Loucy (cell line): ENCODE measurements at regions not wholly inside any gene's neighbourhood (a gene's known extent, or its start where the extent isn't known, plus 50 kb on each side); places are given as distances from the start of the nearest gene placed in this dataset.

Source experiments
- H2AFZ ChIP-seq: fragments of 200-600 bp; sonication (generic); 2 replicates; pipeline ENCODE4 v1.6.0; 2016; ENCODE audit warnings: antibody characterized with exemption, mild to moderate bottlenecking, low read length, moderate library complexity
- H3F3A ChIP-seq: fragments of 200-600 bp; 2 replicates; pipeline ENCODE4 v1.6.0; 2016; ENCODE audit warnings: antibody characterized with exemption, low read depth, mild to moderate bottlenecking
- H3K27me3 ChIP-seq: fragments of 200-600 bp; sonication (generic); 2 replicates; pipeline ENCODE4 v1.6.1; 2014; ENCODE audit warnings: low read length, mild to moderate bottlenecking; ENCODE audit not compliant: insufficient read depth, poor library complexity, severe bottlenecking
- H3K36me3 ChIP-seq: fragments of 200-600 bp; sonication (generic); 2 replicates; pipeline ENCODE4 v1.6.1; 2016; ENCODE audit warnings: low read length; ENCODE audit not compliant: insufficient read depth
- H3K4me1 ChIP-seq: fragments of 200-600 bp; sonication (generic); 2 replicates; pipeline ENCODE4 v1.5.1; 2014; ENCODE audit warnings: low read length, mild to moderate bottlenecking; ENCODE audit not compliant: insufficient read depth, poor library complexity, severe bottlenecking
- H3K4me2 ChIP-seq: fragments of 200-600 bp; sonication (generic); 2 replicates; pipeline ENCODE4 v1.6.0; 2014; ENCODE audit warnings: antibody characterized with exemption, low read length, low read depth, mild to moderate bottlenecking; ENCODE audit not compliant: poor library complexity, severe bottlenecking
- H3K4me3 ChIP-seq: fragments of 200-600 bp; sonication (generic); 2 replicates; pipeline ENCODE4 v1.5.1; 2014; ENCODE audit warnings: low read length, mild to moderate bottlenecking, mixed read lengths; ENCODE audit not compliant: poor library complexity, severe bottlenecking
- H3K79me2 ChIP-seq: fragments of 200-600 bp; sonication (generic); 2 replicates; pipeline ENCODE4 v1.6.1; 2014; ENCODE audit warnings: low read length; ENCODE audit not compliant: insufficient read depth
- H3K9ac ChIP-seq: fragments of 200-600 bp; sonication (generic); 2 replicates; pipeline ENCODE4 v1.6.0; 2014; ENCODE audit warnings: mild to moderate bottlenecking, low read depth, low read length, moderate library complexity; ENCODE audit not compliant: poor library complexity, severe bottlenecking
- H3K9me2 ChIP-seq: fragments of 200-600 bp; sonication (generic); replicated peaks from 2 replicates; pipeline ENCODE4 v1.6.1; 2016; ENCODE audit warnings: low read depth, low read length, mixed read lengths
- H3K9me3 ChIP-seq: fragments of 200-600 bp; sonication (generic); 2 replicates; pipeline ENCODE4 v1.6.1; 2014; ENCODE audit warnings: mild to moderate bottlenecking, antibody characterized with exemption, low read length, low read depth; ENCODE audit not compliant: insufficient read depth
- H4K20me1 ChIP-seq: fragments of 200-600 bp; sonication (generic); 2 replicates; pipeline ENCODE4 v1.6.0; 2014; ENCODE audit warnings: antibody characterized with exemption, low read length, mild to moderate bottlenecking; ENCODE audit not compliant: insufficient read depth, poor library complexity, severe bottlenecking
- EZH2phosphoT487 ChIP-seq: fragments of 200-600 bp; IDR thresholded peaks from 2 replicates; pipeline ENCODE4 v1.6.1; 2018; ENCODE audit warnings: antibody characterized with exemption, mild to moderate bottlenecking, moderate library complexity, borderline replicate concordance
- TF ChIP-seq, protein P1 (sequence below): fragments of 200-600 bp; sonication (generic); conservative IDR thresholded peaks from 2 replicates; pipeline ENCODE4 v1.5.1; 2014; ENCODE audit warnings: mild to moderate bottlenecking, antibody characterized with exemption, low read length

DNA sequence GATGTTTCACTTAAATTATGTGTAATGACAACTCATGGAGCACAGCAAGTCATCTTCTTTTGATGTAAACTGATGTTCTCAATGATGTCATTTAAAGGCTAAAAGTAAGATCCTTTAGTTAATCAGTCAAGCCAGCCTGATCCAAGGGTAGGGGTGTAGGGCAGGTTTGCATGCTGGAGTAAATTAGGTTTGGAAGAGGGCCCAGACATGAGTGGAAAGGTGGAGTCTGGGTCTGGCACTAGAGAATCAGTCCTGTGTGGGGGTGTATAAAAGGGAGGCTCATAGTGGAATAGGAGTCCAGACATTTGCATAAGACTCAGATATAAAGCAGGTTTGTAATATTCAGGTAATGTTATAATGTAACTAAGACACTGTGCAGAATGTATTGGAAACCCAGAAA lies 88.8 kb upstream of the NYAP2 start:
- no peak overlapping the region for H2AFZ ChIP-seq
- no peaks in the 10 kb centered on the region for H4K20me1 ChIP-seq
- H3K4me1 ChIP-seq, result no peaks in the 10 kb centered on the region
- no peak overlapping the region for H3K4me3 ChIP-seq
- no peaks in the 10 kb centered on the region for H3K36me3 ChIP-seq
- H3K9me3 ChIP-seq, result no peaks in the 10 kb centered on the region
- no peak overlapping the region for H3K9ac ChIP-seq
- H3K27me3 ChIP-seq, result no peaks in the 10 kb centered on the region
- TF ChIP-seq, protein P1, sequence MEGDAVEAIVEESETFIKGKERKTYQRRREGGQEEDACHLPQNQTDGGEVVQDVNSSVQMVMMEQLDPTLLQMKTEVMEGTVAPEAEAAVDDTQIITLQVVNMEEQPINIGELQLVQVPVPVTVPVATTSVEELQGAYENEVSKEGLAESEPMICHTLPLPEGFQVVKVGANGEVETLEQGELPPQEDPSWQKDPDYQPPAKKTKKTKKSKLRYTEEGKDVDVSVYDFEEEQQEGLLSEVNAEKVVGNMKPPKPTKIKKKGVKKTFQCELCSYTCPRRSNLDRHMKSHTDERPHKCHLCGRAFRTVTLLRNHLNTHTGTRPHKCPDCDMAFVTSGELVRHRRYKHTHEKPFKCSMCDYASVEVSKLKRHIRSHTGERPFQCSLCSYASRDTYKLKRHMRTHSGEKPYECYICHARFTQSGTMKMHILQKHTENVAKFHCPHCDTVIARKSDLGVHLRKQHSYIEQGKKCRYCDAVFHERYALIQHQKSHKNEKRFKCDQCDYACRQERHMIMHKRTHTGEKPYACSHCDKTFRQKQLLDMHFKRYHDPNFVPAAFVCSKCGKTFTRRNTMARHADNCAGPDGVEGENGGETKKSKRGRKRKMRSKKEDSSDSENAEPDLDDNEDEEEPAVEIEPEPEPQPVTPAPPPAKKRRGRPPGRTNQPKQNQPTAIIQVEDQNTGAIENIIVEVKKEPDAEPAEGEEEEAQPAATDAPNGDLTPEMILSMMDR, result no peak
- no peak for TF ChIP-seq EZH2phosphoT487
- no peak overlapping the region for H3K4me2 ChIP-seq
- no peaks in the 10 kb centered on the region for H3F3A ChIP-seq
- no peaks in the 10 kb centered on the region for H3K79me2 ChIP-seq
- no peaks in the 10 kb centered on the region for H3K9me2 ChIP-seq

DNA sequence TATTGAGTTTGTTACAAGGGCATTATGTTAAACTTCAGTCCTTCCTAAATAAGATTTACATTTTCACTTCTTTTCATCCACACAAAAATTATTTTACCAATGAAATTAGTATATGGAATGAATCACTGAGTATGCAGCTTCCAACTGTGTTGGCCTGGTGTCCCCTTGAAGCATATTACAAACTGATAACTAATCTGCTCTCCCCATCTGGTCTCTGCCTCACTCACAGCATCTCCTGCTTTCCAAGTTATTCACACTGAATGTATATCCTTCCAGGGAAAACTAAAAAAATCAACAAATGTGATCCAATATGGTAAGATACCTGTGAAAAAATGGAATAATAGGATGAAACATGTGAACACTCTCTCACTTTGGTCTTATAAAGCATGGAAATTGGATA lies 90.0 kb upstream of the NYAP2 start:
- TF ChIP-seq, protein P1, result no peak
- TF ChIP-seq EZH2phosphoT487, result no peak
- no peaks in the 10 kb centered on the region for H3K36me3 ChIP-seq

DNA sequence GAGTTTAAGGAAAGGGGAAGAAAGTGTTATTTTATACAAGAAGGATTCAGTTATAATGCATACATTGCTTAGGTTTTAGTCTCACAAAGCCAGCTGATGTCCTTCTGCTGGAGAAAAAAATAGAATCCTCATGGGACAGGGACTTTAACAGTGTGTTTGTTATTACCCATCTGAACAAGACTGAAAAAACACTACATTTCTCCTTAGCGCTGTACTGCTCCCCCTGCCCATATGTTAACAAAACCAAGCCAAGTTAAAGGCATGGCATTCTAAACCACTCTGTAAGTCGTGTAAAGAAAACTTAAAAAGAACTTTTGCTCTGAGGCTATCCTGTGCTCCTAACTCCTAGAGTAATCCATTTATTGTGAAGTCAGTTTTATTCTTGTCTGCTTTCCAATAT lies 102.6 kb upstream of the NYAP2 start:
- Histone ChIP-seq H3K9me2 (no peaks in the 10 kb centered on the region), H3K36me3 (no peaks in the 10 kb centered on the region), H3K4me3 (no peak overlapping the region), H2AFZ (no peak overlapping the region), H3K27me3 (no peaks in the 10 kb centered on the region), H3K9ac (no peak overlapping the region), H3K9me3 (no peaks in the 10 kb centered on the region), H3K4me1 (no peaks in the 10 kb centered on the region), H3F3A (no peaks in the 10 kb centered on the region), H3K4me2 (no peak overlapping the region), H4K20me1 (no peaks in the 10 kb centered on the region), H3K79me2 (no peaks in the 10 kb centered on the region)
- TF ChIP-seq, protein P1, result no peak
- no peak for TF ChIP-seq EZH2phosphoT487

More for the DNA sequence above, 90.0 kb upstream of the NYAP2 start:
- Histone ChIP-seq H3K9ac (no peak overlapping the region), H3K9me3 (no peaks in the 10 kb centered on the region), H3F3A (no peaks in the 10 kb centered on the region), H4K20me1 (no peaks in the 10 kb centered on the region), H3K4me3 (no peak overlapping the region), H3K4me1 (no peaks in the 10 kb centered on the region), H3K79me2 (no peaks in the 10 kb centered on the region), H3K4me2 (no peak overlapping the region), H2AFZ (no peak overlapping the region), H3K27me3 (no peaks in the 10 kb centered on the region), H3K9me2 (no peaks in the 10 kb centered on the region)
